H1 (cell line): ENCODE measurements at regions not wholly inside any gene's neighbourhood (a gene's known extent, or its start where the extent isn't known, plus 50 kb on each side); places are given as distances from the start of the nearest gene placed in this dataset.

Source experiments
- CTCF ChIA-PET: fragments of 300-600 bp; sonication (Branson Sonifier 250); formaldehyde crosslinking; loops from one replicate; lab custom pipeline; 2021; ENCODE audit not compliant: partially characterized antibody; lab: Charles Lee
- POLR2A ChIA-PET: fragments of 300-600 bp; sonication (Branson Sonifier 250); formaldehyde crosslinking; loops from one replicate; lab custom pipeline; 2021; ENCODE audit warnings: inconsistent platforms; ENCODE audit not compliant: partially characterized antibody; lab: Charles Lee
- DNase-seq, 2 experiments: peaks; one replicate each; pipeline versions ENCODE4 v3.0.0 to v3.0.0-alpha.2; 2010 to 2022; ENCODE audit warnings: low spot score in 2 of 2, low read depth in 1 of 2, mixed read lengths in 1 of 2
- FAIRE-seq: peaks from 2 replicates; lab custom pipeline; 2011; peaks lifted over from hg19 to GRCh38; lab: Jason Lieb, UNC
- H2AFZ ChIP-seq: 2 replicates; pipeline ENCODE4 v1.8.1; 2012; ENCODE audit warnings: low read length, inconsistent platforms
- H2AK5ac ChIP-seq: 2 replicates; pipeline ENCODE4 v1.6.1; 2013; ENCODE audit warnings: low read depth, low read length
- H2BK120ac ChIP-seq: replicated peaks from 2 replicates; pipeline ENCODE3; 2013; ENCODE audit warnings: low read depth, low read length, inconsistent platforms
- H2BK12ac ChIP-seq: 2 replicates; pipeline ENCODE4 v1.6.1; 2013; ENCODE audit warnings: low read depth, low read length
- H2BK15ac ChIP-seq: 2 replicates; pipeline ENCODE4 v1.6.1; 2013; ENCODE audit warnings: low read length
- H2BK20ac ChIP-seq: 2 replicates; pipeline ENCODE4 v1.6.1; 2013; ENCODE audit warnings: low read length
- H2BK5ac ChIP-seq: 2 replicates; pipeline ENCODE4 v1.6.1; 2013; ENCODE audit warnings: low read depth, low read length
- H3K14ac ChIP-seq: 2 replicates; pipeline ENCODE4 v1.6.1; 2013; ENCODE audit warnings: inconsistent platforms; ENCODE audit not compliant: insufficient read length
- H3K18ac ChIP-seq: 2 replicates; pipeline ENCODE4 v1.6.1; 2013; ENCODE audit warnings: low read length; ENCODE audit errors: extremely low read depth
- H3K23ac ChIP-seq: 2 replicates; pipeline ENCODE4 v1.6.1; 2013; ENCODE audit warnings: inconsistent platforms; ENCODE audit not compliant: insufficient read length
- H3K23me2 ChIP-seq: 2 replicates; pipeline ENCODE4 v1.6.1; 2013; ENCODE audit warnings: low read depth, low read length
- H3K27ac ChIP-seq: 2 replicates; pipeline ENCODE4 v1.6.1; 2011; ENCODE audit warnings: low read depth, low read length, inconsistent platforms
- H3K27me3 ChIP-seq, 4 experiments: replicated peaks in 1 of 4; 1 replicate in 1 of 4; 2 replicates in 3 of 4; pipeline versions ENCODE4 v1.6.1 to v1.8.1; 2011 to 2013; ENCODE audit warnings: low read length in 3 of 4, mild to moderate bottlenecking in 3 of 4, inconsistent platforms in 2 of 4, mixed read lengths in 2 of 4, moderate library complexity in 1 of 4; ENCODE audit not compliant: control insufficient read depth in 3 of 4, insufficient read depth in 3 of 4; ENCODE audit errors: extremely low read depth in 1 of 4
- H3K36me3 ChIP-seq, 4 experiments: 2 replicates each; pipeline versions ENCODE4 v1.6.1 to v1.8.1; 2011 to 2013; ENCODE audit warnings: mild to moderate bottlenecking in 4 of 4, low read length in 3 of 4, moderate library complexity in 2 of 4, control low read depth in 1 of 4, inconsistent platforms in 1 of 4; ENCODE audit not compliant: insufficient read depth in 4 of 4, control insufficient read depth in 2 of 4
- H3K4ac ChIP-seq: replicated peaks from 2 replicates; pipeline ENCODE3; 2013; ENCODE audit warnings: low read length, low read depth, mixed read lengths, inconsistent platforms; ENCODE audit not compliant: insufficient read length
- H3K4me1 ChIP-seq, 4 experiments: replicated peaks in 1 of 4; 1 replicate in 1 of 4; 2 replicates in 3 of 4; pipeline versions ENCODE4 v1.6.1 to v1.8.1; 2011 to 2013; ENCODE audit warnings: low read length in 3 of 4, inconsistent platforms in 2 of 4, mixed read lengths in 1 of 4; ENCODE audit not compliant: insufficient read depth in 4 of 4, control insufficient read depth in 3 of 4
- H3K4me2 ChIP-seq, 2 experiments: 2 replicates each; pipeline versions ENCODE4 v1.6.1 to v1.8.1; 2011 to 2013; ENCODE audit warnings: low read depth in 2 of 2, low read length in 2 of 2, control low read depth in 1 of 2, inconsistent platforms in 1 of 2, mild to moderate bottlenecking in 1 of 2; ENCODE audit not compliant: insufficient read depth in 1 of 2
- H3K4me3 ChIP-seq, 4 experiments: fragments of 200-600, 300-600 bp in 1 of 4; sonication (generic), shearing (Covaris generic), sonication (Bioruptor Twin) in 1 of 4; 2 replicates each; pipeline versions ENCODE4 v1.5.1 to v1.8.1; 2011 to 2016; ENCODE audit warnings: low read length in 4 of 4, low read depth in 3 of 4, control low read depth in 2 of 4, inconsistent platforms in 2 of 4, mild to moderate bottlenecking in 2 of 4, mixed read lengths in 1 of 4, moderate library complexity in 1 of 4; ENCODE audit not compliant: insufficient read depth in 2 of 4; ENCODE audit errors: extremely low read depth in 1 of 4
- H3K56ac ChIP-seq: replicated peaks from 2 replicates; pipeline ENCODE3; 2013; ENCODE audit warnings: low read depth, mild to moderate bottlenecking, mixed read lengths, low read length, inconsistent platforms; ENCODE audit not compliant: insufficient read length
- H3K79me1 ChIP-seq: 2 replicates; pipeline ENCODE4 v1.6.1; 2013; ENCODE audit warnings: low read depth, low read length, control low read depth
- H3K79me2 ChIP-seq, 2 experiments: 2 replicates each; pipeline versions ENCODE4 v1.6.1 to v1.8.1; 2012 to 2013; ENCODE audit warnings: low read length in 2 of 2, mild to moderate bottlenecking in 2 of 2, inconsistent platforms in 1 of 2; ENCODE audit not compliant: insufficient read depth in 2 of 2, control insufficient read depth in 1 of 2
- H3K9ac ChIP-seq, 4 experiments: replicated peaks in 1 of 4; 1 replicate in 1 of 4; 2 replicates in 3 of 4; pipeline versions ENCODE4 v1.6.1 to v1.8.1; 2011 to 2013; ENCODE audit warnings: low read depth in 3 of 4, low read length in 3 of 4, control low read depth in 2 of 4, mild to moderate bottlenecking in 2 of 4, moderate library complexity in 2 of 4, inconsistent platforms in 1 of 4; ENCODE audit errors: extremely low read depth in 1 of 4
- H3K9me3 ChIP-seq, 2 experiments: 2 replicates each; pipeline versions ENCODE4 v1.6.1 to v1.8.1; 2012 to 2013; ENCODE audit warnings: mild to moderate bottlenecking in 2 of 2, moderate library complexity in 2 of 2, control low read depth in 1 of 2, inconsistent platforms in 1 of 2, low read depth in 1 of 2, low read length in 1 of 2, mixed read lengths in 1 of 2; ENCODE audit not compliant: insufficient read depth in 2 of 2
- H4K20me1 ChIP-seq, 2 experiments: replicated peaks in 1 of 2; 2 replicates each; pipeline versions ENCODE3 to v1.8.1; 2011 to 2013; ENCODE audit warnings: inconsistent platforms in 2 of 2, low read length in 2 of 2, mild to moderate bottlenecking in 1 of 2; ENCODE audit not compliant: insufficient read depth in 2 of 2, control insufficient read depth in 1 of 2
- H4K5ac ChIP-seq: 2 replicates; pipeline ENCODE4 v1.6.1; 2013; ENCODE audit warnings: low read length, low read depth, mixed read lengths, inconsistent platforms; ENCODE audit not compliant: insufficient read length
- H4K8ac ChIP-seq: 2 replicates; pipeline ENCODE4 v1.8.0; 2013; ENCODE audit warnings: mild to moderate bottlenecking, moderate library complexity, low read length, inconsistent platforms; ENCODE audit not compliant: insufficient read depth; ENCODE audit errors: extremely low read depth
- H4K91ac ChIP-seq: replicated peaks from 2 replicates; pipeline ENCODE3; 2013; ENCODE audit warnings: low read length, mixed read lengths, inconsistent platforms; ENCODE audit not compliant: insufficient read length
- CHD2 ChIP-seq: IDR thresholded peaks from 2 replicates; pipeline ENCODE4 v1.6.1; 2012; ENCODE audit warnings: low read length, improper control_type of control experiment
- CTBP2 ChIP-seq: IDR thresholded peaks from 2 replicates; pipeline ENCODE4 v1.7.0; 2011; ENCODE audit warnings: borderline replicate concordance, mild to moderate bottlenecking, moderate library complexity, mixed read lengths, low read length; ENCODE audit not compliant: insufficient read depth, insufficient read length
- E2F6 ChIP-seq: IDR thresholded peaks from 2 replicates; pipeline ENCODE4 v1.6.1; 2012; ENCODE audit warnings: inconsistent platforms
- FOSL1 ChIP-seq: IDR thresholded peaks from 2 replicates; pipeline ENCODE4 v1.6.1; 2011; ENCODE audit warnings: mild to moderate bottlenecking, low read depth, low read length, moderate library complexity; ENCODE audit not compliant: insufficient read depth
- JUND ChIP-seq: IDR thresholded peaks from 2 replicates; pipeline ENCODE4 v1.6.1; 2011; ENCODE audit warnings: mild to moderate bottlenecking, improper control_type of control experiment, low read length
- KDM4A ChIP-seq: IDR thresholded peaks from one replicate; pipeline ENCODE4 v1.7.1; 2012; ENCODE audit warnings: low read depth, mild to moderate bottlenecking, moderate library complexity, low read length, inconsistent platforms; ENCODE audit not compliant: severe bottlenecking
- NANOG ChIP-seq: IDR thresholded peaks from 2 replicates; pipeline ENCODE4 v1.6.1; 2011; ENCODE audit warnings: low read length, low read depth, mild to moderate bottlenecking, inconsistent platforms; ENCODE audit not compliant: insufficient read depth, poor library complexity, severe bottlenecking
- SIN3A ChIP-seq, 2 experiments: IDR thresholded peaks in 1 of 2; conservative IDR thresholded peaks in 1 of 2; 2 replicates each; pipeline ENCODE4 v1.6.1; 2011 to 2012; ENCODE audit warnings: low read length in 2 of 2, improper control_type of control experiment in 1 of 2, low read depth in 1 of 2, mild to moderate bottlenecking in 1 of 2
- SIX5 ChIP-seq: IDR thresholded peaks from 2 replicates; pipeline ENCODE4 v1.6.1; 2011; ENCODE audit warnings: mild to moderate bottlenecking, low read depth, low read length
- SUZ12 ChIP-seq: fragments of 200-600 bp; sonication (generic); IDR thresholded peaks from 2 replicates; pipeline ENCODE4 v1.6.1; 2012; ENCODE audit warnings: mild to moderate bottlenecking, inconsistent platforms, low read length, moderate library complexity, mixed read lengths
- WGBS, 2 experiments: shearing (Covaris generic) in 1 of 2; methylation state at CpG; one replicate each; pipeline versions ENCODE4 v1.1.6 to v1.1.7; 2013 to 2015; ENCODE audit warnings: low lambda C conversion rate in 2 of 2, mixed read lengths in 2 of 2, inconsistent platforms in 1 of 2, low coverage in 1 of 2, missing lambda C conversion rate in 1 of 2; ENCODE audit not compliant: insufficient replicate concordance in 2 of 2, insufficient coverage in 1 of 2, insufficient read length in 1 of 2; ENCODE audit errors: extremely low coverage in 1 of 2, missing lambda C conversion rate in 1 of 2; 5-methylcytosine and 5-hydroxymethylcytosine counted together

GRCh38 chr5:87150630-87151029 lies 117.1 kb upstream of the RASA1 start:
- Histone ChIP-seq H3K9ac (no peak overlapping the region), H2AK5ac (no peak overlapping the region), H4K5ac (no peak overlapping the region), H2BK12ac (no peak overlapping the region), H4K20me1 (no peaks in the 10 kb centered on the region), H2BK20ac (no peak overlapping the region), H4K91ac (no peak overlapping the region), H3K56ac (no peak overlapping the region), H3K4me3 (no peak overlapping the region), H3K9me3 (no peaks in the 10 kb centered on the region), H3K27me3 (no peaks in the 10 kb centered on the region), H3K4me1 (no peaks in the 10 kb centered on the region; a peak in 1 of 7 replicates), H3K23me2 (no peaks in the 10 kb centered on the region), H3K79me1 (no peaks in the 10 kb centered on the region), H3K14ac (no peak overlapping the region), H3K27ac (no peak overlapping the region), H3K18ac (no peak overlapping the region), H3K4me2 (no peak overlapping the region), H2BK5ac (no peak overlapping the region), H2BK15ac (no peak overlapping the region), H3K79me2 (no peaks in the 10 kb centered on the region), H3K23ac (no peak overlapping the region), H3K4ac (no peak overlapping the region), H4K8ac (no peak overlapping the region), H2BK120ac (no peak overlapping the region), H3K36me3 (no peaks in the 10 kb centered on the region), H2AFZ (no peak overlapping the region)
- ChIA-PET CTCF (no interaction called here), POLR2A (no interaction called here)
- FAIRE-seq (no peak), DNase-seq (no peak)
- WGBS, 2 experiments = 89% methylated on average over 6 of the region's 6 CpGs; no CpG with 5 or more reads in 1 of the 2 experiments
- no peak for TF ChIP-seq NANOG
- no peak for TF ChIP-seq E2F6
- no peak for TF ChIP-seq SIN3A (conservative IDR thresholded peaks at IDR 0.05 in 1 of 2, IDR thresholded peaks at IDR 0.05 in 1 of 2; ENCODE audit: low read depth in 1 of 2, low read length in 2 of 2)
- TF ChIP-seq CTBP2 = no peak
- no peak for TF ChIP-seq CHD2
- no peak for TF ChIP-seq JUND
- no peak for TF ChIP-seq SIX5
- TF ChIP-seq FOSL1 = no peak
- no peak for TF ChIP-seq KDM4A
- no peak for TF ChIP-seq SUZ12
